ENCODE measurements at regions not wholly inside any gene's neighbourhood (a gene's known extent, or its start where the extent isn't known, plus 50 kb on each side); places are given as distances from the start of the nearest gene placed in this dataset.

DNA sequence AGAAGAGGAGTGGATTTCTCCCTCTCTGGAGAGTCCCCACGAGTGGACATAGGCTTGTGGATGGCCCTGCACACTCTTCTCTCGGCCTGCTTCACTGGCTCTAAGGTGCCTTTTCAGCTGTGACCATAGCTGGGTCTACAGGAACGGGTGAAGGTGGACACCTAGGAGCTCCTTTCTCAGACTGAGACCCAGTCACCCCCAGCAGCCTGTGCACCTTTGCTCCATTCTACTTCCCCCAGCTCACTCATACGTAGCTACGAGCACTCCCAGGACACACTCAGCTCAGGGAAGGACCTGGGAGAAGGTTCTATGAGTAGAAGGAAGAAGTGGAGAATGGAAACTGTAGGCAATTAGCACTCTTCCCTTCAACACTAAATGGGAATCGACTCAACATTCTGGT is 272.0 kb upstream of the KLF6 start:
- Histone ChIP-seq H4K91ac (ENCODE audit: insufficient read length, low read depth, low read length) (no peak overlapping the region), H4K20me1 (ENCODE audit: control insufficient read depth, insufficient read depth, insufficient read length) (no peaks in the 10 kb centered on the region), H3K23me2 (ENCODE audit: insufficient read length, low read depth, low read length, poor library complexity, severe bottlenecking) (no peaks in the 10 kb centered on the region), H3K9ac (ENCODE audit: extremely low read depth, insufficient read length, low read length) (no peak overlapping the region), H4K8ac (replicated peaks; ENCODE audit: insufficient read length, low read depth, low read length) (no peak overlapping the region), H2AFZ (ENCODE audit: low read length) (no peak overlapping the region), H2AK5ac (ENCODE audit: insufficient read length, low read length) (no peak overlapping the region), H3K4me2 (ENCODE audit: insufficient read depth, insufficient read length, low read length) (no peak overlapping the region), H3K79me1 (ENCODE audit: insufficient read depth, low read depth, low read length, poor library complexity, severe bottlenecking) (no peaks in the 10 kb centered on the region), H4K5ac (ENCODE audit: insufficient read length, low read depth, low read length) (no peak overlapping the region), H3K27me3 (ENCODE audit: insufficient read depth, low read length) (no peaks in the 10 kb centered on the region), H3K4me1 (ENCODE audit: insufficient read depth, low read length) (no peaks in the 10 kb centered on the region), H3K18ac (ENCODE audit: insufficient read length, low read depth, low read length) (no peak overlapping the region), H2BK15ac (ENCODE audit: low read depth, low read length) (no peak overlapping the region), H3K27ac (ENCODE audit: insufficient read length, low read depth, low read length) (no peak overlapping the region), H3T11ph (ENCODE audit: low read length) (no peak overlapping the region), H3K4ac (ENCODE audit: low read depth, low read length) (no peak overlapping the region), H3K23ac (ENCODE audit: insufficient read length, low read depth, low read length) (no peak overlapping the region), H2BK12ac (ENCODE audit: insufficient read length, low read depth, low read length) (no peak overlapping the region), H3K56ac (ENCODE audit: insufficient read length, low read depth, low read length) (no peak overlapping the region), H3K9me3 (ENCODE audit: control insufficient read depth, low read depth, low read length) (no peaks in the 10 kb centered on the region), H3K79me2 (ENCODE audit: insufficient read depth, low read length) (no peaks in the 10 kb centered on the region), H3K14ac (ENCODE audit: insufficient read depth, low read length) (no peak overlapping the region; the same call in 1 of the 2 replicates), H2BK120ac (ENCODE audit: low read depth, low read length, poor library complexity, severe bottlenecking) (no peak overlapping the region), H2BK5ac (ENCODE audit: insufficient read length, low read length) (no peak overlapping the region), H2BK20ac (ENCODE audit: low read depth, low read length, poor library complexity, severe bottlenecking) (no peak overlapping the region)
- no peaks in the 10 kb centered on the region for H3K4me1 Mint-ChIP-seq
- no peak overlapping the region for H3K27ac Mint-ChIP-seq
- no peak overlapping the region for H3K4me3 Mint-ChIP-seq
- DNase-seq: no peak
- H3K36me3 Mint-ChIP-seq (ENCODE audit: insufficient read depth in 1 of 3, low read depth in 3 of 3): no peaks in the 10 kb centered on the region
- TF ChIP-seq CTCF (conservative IDR thresholded peaks at IDR 0.05): no peak
- H3K27me3 Mint-ChIP-seq (ENCODE audit: low read depth): no peaks in the 10 kb centered on the region
- no CpG with 5 or more reads among the region's 6 CpGs for WGBS (ENCODE audit: extremely low coverage, insufficient read length, low lambda C conversion rate)
- H3K9me3 Mint-ChIP-seq: no peaks in the 10 kb centered on the region
